Esophagus (tissue), 2 donors: ENCODE measurements at regions not wholly inside any gene's neighbourhood (a gene's known extent, or its start where the extent isn't known, plus 50 kb on each side); places are given as distances from the start of the nearest gene placed in this dataset.

Experiments used
- H3K27ac ChIP-seq, 2 donors: one replicate each; pipeline ENCODE4 v1.5.1; 2013; ENCODE audit warnings: low read depth in 2 of 2, mild to moderate bottlenecking in 2 of 2, inconsistent platforms in 1 of 2, low read length in 1 of 2, moderate library complexity in 1 of 2
- H3K27me3 ChIP-seq, 2 donors: one replicate each; pipeline ENCODE4 v1.6.1; 2013; ENCODE audit warnings: low read length in 2 of 2, control low read depth in 1 of 2, mild to moderate bottlenecking in 1 of 2; ENCODE audit not compliant: insufficient read depth in 2 of 2, control insufficient read depth in 1 of 2
- H3K36me3 ChIP-seq, 2 donors: one replicate each; pipeline ENCODE4 v1.6.1; 2013; ENCODE audit warnings: low read length in 1 of 2; ENCODE audit not compliant: control insufficient read depth in 2 of 2, insufficient read depth in 2 of 2
- H3K4me1 ChIP-seq, 2 donors: one replicate each; pipeline ENCODE4 v1.6.1; 2013; ENCODE audit warnings: low read length in 1 of 2; ENCODE audit not compliant: control insufficient read depth in 2 of 2, insufficient read depth in 2 of 2
- H3K4me3 ChIP-seq, 2 donors: one replicate each; pipeline ENCODE4 v1.5.1; 2013; ENCODE audit warnings: low read length in 2 of 2, mild to moderate bottlenecking in 2 of 2, low read depth in 1 of 2, moderate library complexity in 1 of 2
- H3K9me3 ChIP-seq, 2 donors: one replicate each; pipeline ENCODE4 v1.6.1; 2013; ENCODE audit warnings: mild to moderate bottlenecking in 2 of 2, low read depth in 1 of 2, low read length in 1 of 2, moderate library complexity in 1 of 2; ENCODE audit not compliant: control insufficient read depth in 2 of 2, insufficient read depth in 1 of 2
- WGBS, 2 donors: extraction: QIAGEN DNeasy Blood & Tissue Kit; methylation state at CpG; one replicate each; pipeline ENCODE4 v1.1.7; 2013; 5-methylcytosine and 5-hydroxymethylcytosine counted together
- donor health status: healthy with polysubstance abuse.
- donor health status: Bipolar disorder and iron deficiency.

DNA sequence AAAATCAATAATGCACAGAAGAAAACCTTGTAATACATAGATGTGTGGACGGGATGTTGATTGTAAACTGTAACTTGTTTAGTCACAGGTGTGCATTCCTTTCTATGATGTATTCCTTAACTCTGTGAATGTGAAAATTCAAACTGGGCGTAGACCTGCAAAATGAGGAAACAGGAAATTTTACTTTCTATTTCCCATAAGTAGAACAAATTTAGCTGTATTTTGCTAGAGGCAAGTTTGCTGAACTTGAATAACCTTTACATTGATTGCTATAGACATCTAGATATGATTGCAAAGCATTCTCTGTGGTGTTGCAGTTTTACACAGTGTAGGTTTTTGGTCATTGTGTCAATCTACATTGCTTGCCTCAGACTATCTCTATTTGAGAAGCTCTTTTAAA, 368.4 kb upstream of the MAN1A1 start:
- H3K4me1 ChIP-seq: no peaks in the 10 kb centered on the region
- no peaks in the 10 kb centered on the region for H3K9me3 ChIP-seq
- no peaks in the 10 kb centered on the region for H3K36me3 ChIP-seq
- no peaks in the 10 kb centered on the region for H3K27me3 ChIP-seq
- H3K27ac ChIP-seq: no peak overlapping the region
- H3K4me3 ChIP-seq: no peak overlapping the region
- 42 to 51% methylated on average over 2 of the region's 2 CpGs for WGBS, 2 donors

- Histone ChIP-seq H3K9me3 (no peaks in the 10 kb centered on the region), H3K4me1 (no peaks in the 10 kb centered on the region), H3K4me3 (no peak overlapping the region), H3K36me3 (no peaks in the 10 kb centered on the region), H3K27me3 (no peaks in the 10 kb centered on the region), H3K27ac (no peak overlapping the region)
- 95 to 100% methylated on average over 2 of the region's 2 CpGs for WGBS, 2 donors
Observed at GRCh38 chr6:119716668-119717270, 367.2 kb upstream of the MAN1A1 start.

- no peaks in the 10 kb centered on the region for H3K9me3 ChIP-seq
- H3K27me3 ChIP-seq: no peaks in the 10 kb centered on the region
- H3K27ac ChIP-seq: no peak overlapping the region
- no peaks in the 10 kb centered on the region for H3K4me1 ChIP-seq
- H3K4me3 ChIP-seq: no peak overlapping the region
- H3K36me3 ChIP-seq: no peaks in the 10 kb centered on the region
Observed at GRCh38 chr6:119713903-119714302, 364.3 kb upstream of the MAN1A1 start.

- no peak overlapping the region for H3K4me3 ChIP-seq
- 84 to 86% methylated on average over 1 of the region's 1 CpG for WGBS, 2 donors
- no peak overlapping the region for H3K27ac ChIP-seq
Observed at GRCh38 chr6:119686644-119687043, 337.1 kb upstream of the MAN1A1 start.

GRCh38 chr6:119686240-119686639, 336.7 kb upstream of the MAN1A1 start:
- Histone ChIP-seq H3K27me3 (no peaks in the 10 kb centered on the region), H3K36me3 (no peaks in the 10 kb centered on the region), H3K4me1 (no peaks in the 10 kb centered on the region), H3K4me3 (no peak overlapping the region), H3K9me3 (no peaks in the 10 kb centered on the region), H3K27ac (no peak overlapping the region)

More at GRCh38 chr6:119686644-119687043, 337.1 kb upstream of the MAN1A1 start:
- no peaks in the 10 kb centered on the region for H3K27me3 ChIP-seq
- H3K36me3 ChIP-seq: no peaks in the 10 kb centered on the region
- H3K4me1 ChIP-seq: no peaks in the 10 kb centered on the region
- H3K9me3 ChIP-seq: no peaks in the 10 kb centered on the region

DNA sequence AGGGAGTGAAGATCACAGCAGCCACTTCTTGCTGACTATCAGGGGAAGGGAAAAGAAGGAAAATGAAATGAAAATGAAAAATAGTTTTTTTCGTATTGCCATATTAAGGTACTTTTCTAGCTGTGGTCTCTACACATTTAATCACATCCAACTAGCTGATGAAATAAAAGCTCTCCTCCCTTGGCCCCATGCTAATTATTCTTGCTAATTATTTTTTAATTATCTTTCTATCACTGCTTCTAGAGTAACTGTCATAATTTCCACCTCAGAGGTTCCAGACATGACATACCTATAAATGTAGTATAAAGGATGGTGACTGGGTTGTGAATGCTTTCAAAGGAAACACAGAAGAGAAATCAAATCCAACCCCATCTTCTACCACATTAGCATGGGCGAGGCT, 334.1 kb upstream of the MAN1A1 start:
- no peak overlapping the region for H3K27ac ChIP-seq
- 91 to 93% methylated on average over 2 of the region's 2 CpGs for WGBS, 2 donors
- no peak overlapping the region for H3K4me3 ChIP-seq
- no peaks in the 10 kb centered on the region for H3K27me3 ChIP-seq
- H3K9me3 ChIP-seq: no peaks in the 10 kb centered on the region
- no peaks in the 10 kb centered on the region for H3K36me3 ChIP-seq
- H3K4me1 ChIP-seq: no peaks in the 10 kb centered on the region

- Histone ChIP-seq H3K27me3 (no peaks in the 10 kb centered on the region), H3K27ac (no peak overlapping the region), H3K4me3 (no peak overlapping the region), H3K36me3 (no peaks in the 10 kb centered on the region), H3K9me3 (no peaks in the 10 kb centered on the region), H3K4me1 (no peaks in the 10 kb centered on the region)
- WGBS, 2 donors: 59 to 63% methylated on average over 2 of the region's 2 CpGs
Observed at GRCh38 chr6:119683031-119683430, 333.5 kb upstream of the MAN1A1 start.

DNA sequence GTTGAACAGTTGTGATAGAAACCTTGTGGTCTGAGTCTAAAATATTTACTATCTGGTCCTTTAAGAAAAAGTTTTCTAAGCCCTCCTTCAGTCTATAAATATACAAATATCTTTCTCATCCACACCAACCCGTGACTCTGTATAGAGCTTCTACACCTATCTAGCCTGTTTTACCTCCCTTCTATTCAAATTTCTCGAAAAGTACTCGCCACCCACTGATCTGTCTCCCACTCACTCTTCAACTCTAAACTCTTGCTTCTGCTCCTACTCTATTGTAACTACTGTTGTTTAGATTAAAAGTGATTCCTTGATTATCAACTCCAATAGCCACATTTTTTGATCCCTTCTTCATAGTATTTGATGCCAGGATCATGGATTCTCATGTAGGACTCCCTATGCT, 329.4 kb upstream of the MAN1A1 start:
- Histone ChIP-seq H3K36me3 (no peaks in the 10 kb centered on the region), H3K27me3 (no peaks in the 10 kb centered on the region)
- whole genome bisulfite sequencing, 2 donors: 89 to 92% methylated on average over 3 of the region's 3 CpGs

GRCh38 chr6:119677384-119677783, 327.8 kb upstream of the MAN1A1 start:
- Histone ChIP-seq H3K36me3 (no peaks in the 10 kb centered on the region), H3K9me3 (no peaks in the 10 kb centered on the region), H3K27ac (no peak overlapping the region), H3K27me3 (no peaks in the 10 kb centered on the region), H3K4me1 (no peaks in the 10 kb centered on the region), H3K4me3 (no peak overlapping the region)
- WGBS, 2 donors: 74 to 82% methylated on average over 2 of the region's 2 CpGs

More for the DNA sequence above, 329.4 kb upstream of the MAN1A1 start:
- H3K4me3 ChIP-seq: no peak overlapping the region
- no peaks in the 10 kb centered on the region for H3K9me3 ChIP-seq
- H3K27ac ChIP-seq: no peak overlapping the region
- no peaks in the 10 kb centered on the region for H3K4me1 ChIP-seq

DNA sequence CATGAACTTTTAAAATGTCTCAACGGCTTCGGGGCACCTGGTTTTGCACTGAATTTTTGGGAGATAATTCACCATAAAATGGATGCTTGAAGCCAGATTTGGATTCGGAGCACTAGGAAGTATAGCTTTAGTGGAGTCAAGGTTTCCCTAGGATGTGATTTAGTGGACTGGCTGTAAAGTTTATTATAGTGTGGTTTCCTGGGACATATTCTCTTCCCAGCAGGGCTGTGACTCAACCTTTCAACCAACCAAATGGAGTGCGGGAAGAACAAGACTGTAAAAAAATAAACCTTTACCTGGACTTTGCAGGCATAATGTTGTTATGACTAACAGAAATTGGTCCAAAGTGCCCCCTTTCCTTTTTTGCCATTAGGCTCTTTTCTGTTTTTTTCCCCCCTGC, 327.4 kb upstream of the MAN1A1 start:
- no peak overlapping the region for H3K4me3 ChIP-seq
- H3K27me3 ChIP-seq: no peaks in the 10 kb centered on the region
- 88 to 94% methylated on average over 4 of the region's 4 CpGs for WGBS, 2 donors
- no peak overlapping the region for H3K27ac ChIP-seq
- H3K9me3 ChIP-seq: no peaks in the 10 kb centered on the region
- H3K36me3 ChIP-seq: no peaks in the 10 kb centered on the region
- H3K4me1 ChIP-seq: no peaks in the 10 kb centered on the region
